ENCODE measurements at regions not wholly inside any gene's neighbourhood (a gene's known extent, or its start where the extent isn't known, plus 50 kb on each side); places are given as distances from the start of the nearest gene placed in this dataset.

- TF ChIP-seq POLR2A (IDR thresholded peaks at IDR 0.05) = no peak
- TF ChIP-seq CTCF (IDR thresholded peaks at IDR 0.05) = no peak
- no peak for TF ChIP-seq POLR2AphosphoS5 (IDR thresholded peaks at IDR 0.05; ENCODE audit: insufficient read depth in 1 of 2, low read depth in 1 of 2)
Measured at GRCh38 chr3:132803889-132804288, 81.7 kb upstream of the NPHP3 start.
